ENCODE measurements at regions not wholly inside any gene's neighbourhood (a gene's known extent, or its start where the extent isn't known, plus 50 kb on each side); places are given as distances from the start of the nearest gene placed in this dataset.

- TF ChIP-seq CTCF (IDR thresholded peaks at IDR 0.05) = peak in 1 of 6 experiments; percentile 8
- no peak for TF ChIP-seq POLR2A (IDR thresholded peaks at IDR 0.05)
These were observed 94.4 kb upstream of the NAA20 start for GRCh38 chr20:19922716-19923115.

Data from adrenal gland (tissue), 5 donors.